ENCODE measurements at regions not wholly inside any gene's neighbourhood (a gene's known extent, or its start where the extent isn't known, plus 50 kb on each side); places are given as distances from the start of the nearest gene placed in this dataset.

DNA sequence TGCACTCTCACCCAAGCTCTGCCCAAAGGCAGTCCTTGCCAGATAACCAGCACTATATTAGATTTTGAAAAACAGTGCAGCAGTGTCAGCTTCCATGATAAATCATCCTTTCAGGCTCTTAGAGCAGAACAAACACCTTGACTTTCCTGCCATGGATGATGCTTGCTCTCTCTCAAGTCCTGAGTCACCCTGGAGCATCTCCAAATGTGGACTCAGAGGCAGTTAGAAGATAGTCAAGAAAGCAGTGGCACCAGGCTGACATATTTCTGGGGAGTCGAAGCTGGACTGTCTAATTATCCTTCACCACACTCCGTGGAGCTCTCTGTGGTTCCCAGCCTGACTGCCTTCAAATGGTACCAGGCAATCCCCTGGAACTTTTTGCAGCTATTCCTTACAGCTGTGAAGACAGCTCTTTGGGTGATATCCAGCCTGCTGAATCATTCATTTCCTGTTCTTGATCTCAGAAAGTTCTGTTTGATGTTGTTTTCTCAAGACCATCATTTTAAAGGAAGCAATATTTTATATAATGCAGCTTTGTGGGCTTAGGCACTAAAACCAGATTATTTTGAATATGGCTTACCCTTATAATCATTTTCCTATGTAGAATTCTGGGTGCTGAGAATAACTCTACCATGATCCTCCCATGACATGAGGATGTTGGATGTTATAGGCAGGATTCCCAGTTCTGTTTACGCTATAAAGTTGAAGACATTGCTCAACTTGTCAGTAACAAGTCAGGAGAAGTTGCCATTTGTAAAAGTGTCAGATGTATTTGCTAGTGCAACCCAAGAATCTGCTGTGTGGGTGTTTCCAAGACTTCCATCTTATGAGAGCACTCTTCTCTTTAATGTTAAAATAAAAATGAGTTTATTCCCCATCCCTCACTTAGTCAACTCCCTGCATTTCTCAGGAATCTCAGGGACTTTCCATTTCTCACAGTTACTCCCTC, 233.8 kb downstream of the C7orf25 start:
- H3K4me1 ChIP-seq: peaks cover 0 to 6% (median 0%) of the 10 kb centered on the region in 12 donors
- H3K27ac ChIP-seq: peak overlapping the region in 2 of 12 donors; percentile 49 to 50
- DNase-seq: peak in 2 of 5 donors; percentile 22 to 40
- TF ChIP-seq POLR2A (IDR thresholded peaks at IDR 0.05): no peak
- no peak for TF ChIP-seq CTCF (IDR thresholded peaks at IDR 0.05)
- H3K27me3 ChIP-seq: no peaks in the 10 kb centered on the region
- WGBS, 4 donors: 45 to 65% (median 49%) methylated on average over 3 of the region's 3 CpGs
- peaks cover 0 to 8% (median 0%) of the 10 kb centered on the region in 12 donors for H3K9me3 ChIP-seq
- ATAC-seq: peak; percentile 22 to 81 (median 60)
- intact Hi-C loops (cut with DNase I): no loop called here
- H3K36me3 ChIP-seq: no peaks in the 10 kb centered on the region
- H3K4me3 ChIP-seq: no peak overlapping the region

DNA sequence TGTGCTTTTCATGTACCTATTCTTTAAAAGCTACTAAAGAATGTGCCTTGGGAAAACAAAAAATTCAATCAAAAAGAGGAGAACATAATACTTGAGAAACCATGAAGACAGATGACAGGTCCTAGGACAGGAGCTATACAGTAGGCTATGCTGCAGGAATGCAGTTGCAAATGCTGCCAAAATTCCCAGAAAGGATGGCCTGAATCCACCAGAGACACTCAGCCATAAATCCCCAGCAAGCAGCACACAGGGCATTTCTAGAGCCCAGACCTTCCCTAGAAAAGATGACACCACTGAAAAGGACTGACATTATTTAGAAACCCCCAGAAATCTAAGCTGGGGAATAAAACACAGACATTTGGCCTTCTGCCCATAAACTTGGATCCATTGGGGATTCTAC, 237.3 kb downstream of the C7orf25 start:
- TF ChIP-seq POLR2A (IDR thresholded peaks at IDR 0.05) (no peak), CTCF (IDR thresholded peaks at IDR 0.05) (no peak)
- no peak for DNase-seq
- Histone ChIP-seq H3K4me1 (peaks cover 0 to 6% (median 0%) of the 10 kb centered on the region in 12 donors), H3K4me3 (no peak overlapping the region), H3K36me3 (no peaks in the 10 kb centered on the region), H3K9me3 (no peaks in the 10 kb centered on the region), H3K27me3 (no peaks in the 10 kb centered on the region), H3K27ac (peak overlapping the region in 1 of 12 donors; percentile 5)
- ATAC-seq: no peak
- intact Hi-C loops (cut with DNase I): no loop called here

- no peaks in the 10 kb centered on the region for H3K9me3 ChIP-seq
- no peaks in the 10 kb centered on the region for H3K36me3 ChIP-seq
- no peaks in the 10 kb centered on the region for H3K27me3 ChIP-seq
- intact Hi-C loops (cut with DNase I): no loop called here
- DNase-seq: no peak
- H3K27ac ChIP-seq: no peak overlapping the region
- TF ChIP-seq POLR2A (IDR thresholded peaks at IDR 0.05) (no peak), CTCF (IDR thresholded peaks at IDR 0.05) (no peak)
- H3K4me1 ChIP-seq: peaks cover 0 to 6% (median 0%) of the 10 kb centered on the region in 12 donors
- ATAC-seq: peak in 3 of 4 donors; percentile 62 to 81 (median 68)
- 51 to 67% (median 56%) methylated on average over 6 of the region's 6 CpGs for WGBS, 4 donors
- no peak overlapping the region for H3K4me3 ChIP-seq
Measured at GRCh38 chr7:42673951-42674350, 237.9 kb downstream of the C7orf25 start.

DNA sequence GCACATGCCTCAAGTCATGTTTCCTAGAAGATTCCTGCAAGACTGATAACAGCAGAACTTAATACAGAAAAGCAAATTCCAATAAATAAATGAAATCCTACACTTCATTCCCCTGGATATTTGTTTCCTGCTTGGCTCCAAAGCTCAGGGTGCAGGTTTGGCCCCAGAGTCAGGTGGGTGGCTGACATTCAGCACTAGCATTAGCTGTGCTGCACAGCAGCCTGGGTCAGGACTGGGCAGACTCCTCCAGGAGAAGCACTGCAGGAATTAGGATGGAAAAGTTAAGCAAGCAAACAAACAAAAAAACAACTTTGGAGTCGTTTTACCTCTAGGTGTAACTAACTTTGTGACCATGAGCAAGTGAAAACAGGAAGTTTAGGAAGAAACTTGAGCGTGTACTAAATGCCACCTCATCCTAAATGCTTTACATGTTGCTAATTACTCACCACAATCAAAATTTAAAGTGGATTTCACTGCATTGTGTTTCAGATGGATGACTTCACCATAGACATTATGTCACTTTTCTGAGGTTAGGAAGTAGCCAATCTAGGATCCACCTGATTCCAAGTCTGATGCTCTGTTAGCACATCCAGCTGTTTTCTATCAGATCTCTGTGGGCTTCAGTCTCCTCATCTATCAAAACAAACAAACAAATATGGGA, 239.4 kb downstream of the C7orf25 start:
- Histone ChIP-seq H3K9me3 (peaks cover 0 to 1% (median under 1%) of the 10 kb centered on the region in 12 donors), H3K36me3 (no peaks in the 10 kb centered on the region), H3K27me3 (no peaks in the 10 kb centered on the region), H3K4me3 (no peak overlapping the region), H3K27ac (no peak overlapping the region), H3K4me1 (peaks cover 0 to 3% (median 0%) of the 10 kb centered on the region in 12 donors)
- no peak for ATAC-seq
- intact Hi-C loops (cut with DNase I): no loop called here
- TF ChIP-seq POLR2A (IDR thresholded peaks at IDR 0.05) (no peak), CTCF (IDR thresholded peaks at IDR 0.05) (no peak)
- WGBS, 4 donors: 63 to 69% (median 65%) methylated on average over 2 of the region's 2 CpGs
- no peak for DNase-seq

Measured in heart left ventricle (tissue), 16 donors.